ENCODE measurements at regions not wholly inside any gene's neighbourhood (a gene's known extent, or its start where the extent isn't known, plus 50 kb on each side); places are given as distances from the start of the nearest gene placed in this dataset.
"Not testable (repeated sequence)": the region's sequence is repeated elsewhere in the genome, so short reads cannot be mapped to it uniquely, and the experiment has no call there.

- in situ Hi-C loops (cut with HindIII; ENCODE audit: low pct_ligation_motif_present, low pct_unique_long_range_greater_than_20kb, low sequenced_read_pairs), result no loop called here
- no peak for DNase-seq
Observed at GRCh38 chr17:62322313-62322712, 58.0 kb upstream of the EFCAB3 start.

- in situ Hi-C loops (cut with HindIII; ENCODE audit: low pct_ligation_motif_present, low pct_unique_long_range_greater_than_20kb, low sequenced_read_pairs), result no loop called here
- DNase-seq, result no peak
Observed at GRCh38 chr17:62321451-62321850, 58.9 kb upstream of the EFCAB3 start.

DNA sequence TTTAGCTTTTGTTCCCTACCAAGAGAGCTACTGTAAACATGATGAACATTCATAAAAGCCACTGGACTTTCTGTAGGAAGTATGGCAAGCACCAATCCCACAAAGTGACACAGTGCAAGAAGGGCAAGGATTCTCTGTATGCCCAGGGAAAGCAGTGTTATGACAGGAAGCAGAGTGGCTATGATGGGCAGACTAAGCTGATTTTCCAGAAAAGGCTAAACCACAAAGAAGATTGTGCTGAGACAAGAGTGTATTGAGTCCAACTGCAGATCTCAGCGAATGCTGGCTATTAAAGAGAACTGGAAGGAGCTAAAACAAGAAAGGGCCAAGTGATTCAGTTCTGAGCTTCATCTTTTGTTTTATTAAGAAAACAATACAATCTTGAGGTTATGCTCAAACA, 60.5 kb upstream of the EFCAB3 start:
- no peak for DNase-seq
- in situ Hi-C loops (cut with HindIII; ENCODE audit: low pct_ligation_motif_present, low pct_unique_long_range_greater_than_20kb, low sequenced_read_pairs), result no loop called here

DNA sequence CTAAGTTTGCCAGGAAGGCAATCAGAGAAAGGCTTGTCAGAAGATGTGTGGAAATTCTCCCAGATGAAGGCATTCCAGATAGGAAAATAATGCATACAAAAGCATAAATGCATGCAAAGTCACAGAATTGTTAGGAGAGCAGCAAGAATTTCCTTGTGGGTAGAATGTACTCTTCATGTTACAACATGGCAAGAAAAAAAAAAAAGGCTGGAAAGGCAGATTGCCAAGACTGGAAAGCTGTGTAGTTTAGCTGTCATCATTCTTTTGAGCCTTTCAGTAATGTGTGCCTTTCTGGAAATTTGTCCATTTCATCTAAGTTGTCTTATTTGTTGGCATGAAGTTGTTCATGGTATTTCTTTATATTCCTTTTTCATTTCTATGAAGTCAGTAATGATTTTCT, 71.0 kb upstream of the EFCAB3 start:
- DNase-seq, result no peak
- in situ Hi-C loops (cut with HindIII; ENCODE audit: low pct_ligation_motif_present, low pct_unique_long_range_greater_than_20kb, low sequenced_read_pairs), result no loop called here

GRCh38 chr17:62307196-62307595, 73.2 kb upstream of the EFCAB3 start:
- in situ Hi-C loops (cut with HindIII; ENCODE audit: low pct_ligation_motif_present, low pct_unique_long_range_greater_than_20kb, low sequenced_read_pairs), result no loop called here

DNA sequence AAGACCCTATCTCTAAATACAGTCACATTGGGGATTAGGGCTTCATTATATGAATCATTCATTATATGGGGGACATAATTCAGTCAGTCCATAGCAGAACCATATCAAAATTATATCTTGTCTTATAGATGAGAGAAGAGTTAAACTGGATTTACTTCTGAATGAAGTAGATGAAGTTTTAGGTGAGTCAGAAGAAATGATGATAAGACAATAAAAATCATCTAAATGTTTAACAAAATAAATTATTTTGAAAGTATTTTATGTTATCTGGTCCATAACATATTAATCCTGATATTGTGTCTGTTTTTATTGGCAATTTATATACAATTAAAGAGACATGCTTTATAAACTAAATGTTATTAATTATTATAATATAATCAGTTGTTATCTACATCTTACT, 76.9 kb upstream of the EFCAB3 start:
- in situ Hi-C loops (cut with HindIII; ENCODE audit: low pct_ligation_motif_present, low pct_unique_long_range_greater_than_20kb, low sequenced_read_pairs), result no loop called here
- no peak for DNase-seq

More at GRCh38 chr17:62307196-62307595, 73.2 kb upstream of the EFCAB3 start:
- DNase-seq, result no peak

DNA sequence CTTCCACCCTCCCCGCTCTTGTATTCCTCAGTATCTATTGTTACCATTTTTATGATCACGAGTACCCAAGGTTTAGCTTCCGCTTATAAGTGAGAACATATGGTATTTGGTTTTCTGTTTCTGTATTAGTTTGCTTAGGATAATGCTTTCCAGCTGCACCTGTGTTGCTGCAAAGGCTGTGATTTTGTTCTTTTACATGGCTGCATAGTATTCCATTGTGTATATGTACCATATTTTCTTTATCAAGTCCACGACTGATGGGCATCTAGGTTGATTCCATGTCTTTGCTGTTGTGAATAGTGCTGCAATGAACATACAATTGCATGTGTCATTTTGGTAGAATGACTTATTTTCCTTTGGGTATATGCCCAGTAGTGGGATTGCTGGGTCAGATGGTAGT, 79.7 kb upstream of the EFCAB3 start:
- no peak for DNase-seq
- in situ Hi-C loops (cut with HindIII; ENCODE audit: low pct_ligation_motif_present, low pct_unique_long_range_greater_than_20kb, low sequenced_read_pairs), result no loop called here

DNA sequence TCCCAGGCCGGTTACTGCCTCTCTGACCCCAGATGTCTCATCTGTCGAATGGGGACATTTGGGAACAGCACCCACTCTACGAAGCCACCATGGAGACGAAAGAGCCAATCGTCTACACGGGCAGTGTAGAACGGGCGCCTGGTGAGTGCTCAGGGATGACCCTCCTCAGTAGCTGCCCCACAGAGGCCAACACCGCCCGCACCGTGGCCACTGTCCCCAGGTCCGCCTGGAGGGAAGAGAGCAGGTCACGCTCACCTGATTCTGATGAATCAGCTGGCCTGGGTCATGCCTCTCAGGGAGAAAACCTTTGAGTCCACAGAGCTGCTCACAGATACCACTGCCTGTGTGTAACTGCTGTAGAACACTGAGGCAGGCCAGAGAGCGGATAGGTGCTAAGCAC, 105.1 kb upstream of the EFCAB3 start:
- in situ Hi-C loops (cut with HindIII; ENCODE audit: low pct_ligation_motif_present, low pct_unique_long_range_greater_than_20kb, low sequenced_read_pairs), result not testable (repeated sequence)

DNA sequence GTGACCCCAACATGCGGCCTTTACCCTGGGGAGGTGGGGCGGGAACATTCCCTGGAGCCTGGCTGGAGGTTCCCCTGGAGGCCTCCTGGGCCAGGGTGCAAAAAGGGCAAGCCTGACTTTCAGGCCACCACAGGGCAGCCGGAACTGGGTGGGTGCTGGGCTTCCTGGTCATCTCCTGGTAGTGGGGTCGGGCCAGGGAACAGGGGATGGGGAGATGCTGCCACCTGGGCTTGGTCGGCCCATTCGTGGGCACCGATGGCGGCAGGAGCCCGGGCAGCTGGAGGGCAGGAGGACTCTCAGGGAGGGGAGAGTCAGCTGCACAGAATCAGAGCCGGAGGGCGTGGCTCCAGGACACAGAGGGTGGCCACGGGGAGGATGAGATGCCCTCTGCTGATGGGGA, 112.0 kb upstream of the EFCAB3 start:
- DNase-seq; in situ Hi-C loops (cut with HindIII; ENCODE audit: low pct_ligation_motif_present, low pct_unique_long_range_greater_than_20kb, low sequenced_read_pairs): not testable (repeated sequence)

More for the DNA sequence above, 105.1 kb upstream of the EFCAB3 start:
- DNase-seq, result not testable (repeated sequence)

DNA sequence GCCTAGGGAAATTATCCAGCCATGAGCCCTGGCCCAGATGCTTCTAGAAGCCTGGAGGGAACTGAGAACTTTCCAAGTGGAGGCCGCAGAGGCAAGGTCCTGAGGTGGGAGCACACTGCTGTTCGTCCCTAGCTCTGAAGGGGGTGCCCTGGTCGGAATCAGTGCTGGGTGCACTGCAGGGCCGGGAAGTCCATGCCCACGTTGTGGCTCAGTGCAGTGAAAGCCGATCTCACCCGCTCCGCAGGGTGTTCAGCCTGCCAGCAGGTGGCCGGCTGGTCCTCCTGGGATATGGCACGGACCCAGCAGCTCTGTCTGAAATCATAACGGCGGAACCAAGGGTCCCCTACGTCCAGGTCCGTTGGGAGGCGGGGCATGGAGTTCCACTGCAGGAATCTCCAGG, 115.4 kb upstream of the EFCAB3 start:
- in situ Hi-C loops (cut with HindIII; ENCODE audit: low pct_ligation_motif_present, low pct_unique_long_range_greater_than_20kb, low sequenced_read_pairs); DNase-seq: not testable (repeated sequence)

DNA sequence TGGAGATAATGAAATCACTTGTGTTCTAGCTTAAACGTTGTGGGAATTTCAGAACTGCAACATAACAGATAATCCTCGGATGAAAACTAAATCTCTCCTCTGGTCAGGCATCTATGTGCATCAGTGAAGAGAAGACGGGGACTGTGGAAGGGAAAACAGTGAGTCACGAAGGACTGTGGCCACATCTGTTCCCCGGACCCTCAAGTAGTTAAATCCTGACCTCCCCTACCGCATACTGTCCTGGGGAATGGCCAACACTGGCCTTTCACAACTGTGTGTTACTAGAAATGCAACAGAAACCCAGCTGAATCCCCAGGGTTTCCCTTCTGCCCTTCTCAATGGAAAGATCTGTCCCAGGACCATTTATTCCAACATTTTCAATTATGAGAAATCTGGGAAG, 124.6 kb upstream of the EFCAB3 start:
- in situ Hi-C loops (cut with HindIII; ENCODE audit: low pct_ligation_motif_present, low pct_unique_long_range_greater_than_20kb, low sequenced_read_pairs); DNase-seq: not testable (repeated sequence)

DNA sequence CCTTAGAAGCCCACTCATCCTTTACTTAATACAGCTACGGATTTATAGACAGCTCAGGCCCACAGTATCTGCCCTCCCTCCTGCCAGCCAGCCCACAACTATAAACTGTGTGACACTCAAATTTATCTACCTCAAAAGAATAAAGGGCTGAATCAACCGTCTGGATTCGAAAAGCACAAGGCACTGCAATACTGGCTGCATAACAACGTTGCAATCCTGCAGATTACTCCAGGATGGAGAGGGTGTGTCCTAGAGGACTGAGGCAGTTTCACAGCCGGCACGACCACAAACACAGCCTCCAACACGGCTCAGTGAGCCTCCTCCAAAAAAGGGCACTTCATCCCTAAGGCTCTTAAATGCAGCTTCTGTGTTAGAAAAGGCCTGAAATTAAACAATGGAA, 138.3 kb upstream of the EFCAB3 start:
- DNase-seq; in situ Hi-C loops (cut with HindIII; ENCODE audit: low pct_ligation_motif_present, low pct_unique_long_range_greater_than_20kb, low sequenced_read_pairs): not testable (repeated sequence)

DNA sequence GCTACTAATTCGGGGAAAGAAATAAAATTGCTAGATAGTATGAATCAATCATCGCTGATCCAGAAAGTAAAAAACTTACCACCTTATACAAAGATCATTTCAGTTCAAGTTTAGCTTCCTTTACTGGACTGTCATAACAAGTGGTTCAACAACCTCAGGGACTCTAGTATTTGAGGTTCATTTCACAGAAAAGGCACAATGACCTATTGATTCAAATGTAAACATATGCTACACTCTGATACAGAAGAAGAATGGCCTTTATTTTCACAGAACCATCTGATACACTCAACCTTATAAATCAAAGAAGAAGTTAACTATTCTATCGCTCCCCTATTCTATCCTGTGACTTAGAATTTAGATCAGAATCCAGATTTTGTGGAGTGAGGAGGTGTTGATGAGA, 140.8 kb upstream of the EFCAB3 start:
- in situ Hi-C loops (cut with HindIII; ENCODE audit: low pct_ligation_motif_present, low pct_unique_long_range_greater_than_20kb, low sequenced_read_pairs); DNase-seq: not testable (repeated sequence)

DNA sequence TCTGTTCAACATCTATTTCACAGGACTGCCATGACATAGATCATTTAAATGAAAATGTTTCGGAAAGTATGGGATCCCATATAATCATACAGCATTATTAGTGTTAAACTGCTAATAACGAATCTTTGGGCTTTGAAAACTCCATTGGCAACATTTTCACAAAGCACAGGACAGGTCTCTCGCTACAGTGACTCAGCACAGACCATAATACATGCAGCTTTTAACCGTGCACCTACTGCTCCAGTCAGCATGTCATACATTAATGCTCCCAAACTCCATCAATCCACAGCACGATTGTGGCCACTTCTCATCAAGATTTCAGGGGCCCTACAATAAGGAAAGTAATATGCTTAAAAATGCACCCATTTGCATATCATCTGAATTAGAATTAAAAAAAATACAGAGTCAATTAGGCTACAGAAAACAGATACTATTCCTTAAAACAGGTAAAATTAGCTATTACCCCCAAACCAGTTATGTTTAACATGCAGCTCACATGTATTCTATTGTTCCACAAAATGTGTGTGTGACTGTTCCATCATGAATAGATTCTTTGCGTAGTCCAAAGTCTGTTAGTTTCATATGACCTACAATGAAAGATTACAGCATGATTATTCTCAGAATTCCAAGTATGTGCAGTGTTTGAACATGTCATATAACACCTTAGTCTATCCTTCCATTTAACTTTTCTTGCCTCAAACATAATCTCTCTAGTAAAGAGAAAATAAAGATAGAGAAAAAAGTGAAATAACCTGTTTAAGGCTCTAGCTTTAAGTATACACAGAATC, 141.6 kb upstream of the EFCAB3 start:
- in situ Hi-C loops (cut with HindIII; ENCODE audit: low pct_ligation_motif_present, low pct_unique_long_range_greater_than_20kb, low sequenced_read_pairs); DNase-seq: not testable (repeated sequence)

- in situ Hi-C loops (cut with HindIII; ENCODE audit: low pct_ligation_motif_present, low pct_unique_long_range_greater_than_20kb, low sequenced_read_pairs); DNase-seq: not testable (repeated sequence)
Observed at GRCh38 chr17:62233822-62234481, 146.4 kb upstream of the EFCAB3 start.

GRCh38 chr17:62231293-62231692, 149.1 kb upstream of the EFCAB3 start:
- in situ Hi-C loops (cut with HindIII; ENCODE audit: low pct_ligation_motif_present, low pct_unique_long_range_greater_than_20kb, low sequenced_read_pairs); DNase-seq: not testable (repeated sequence)

- in situ Hi-C loops (cut with HindIII; ENCODE audit: low pct_ligation_motif_present, low pct_unique_long_range_greater_than_20kb, low sequenced_read_pairs); DNase-seq: not testable (repeated sequence)
Observed at GRCh38 chr17:62226610-62227240, 153.6 kb upstream of the EFCAB3 start.

GRCh38 chr17:62223585-62223984, 156.8 kb upstream of the EFCAB3 start:
- DNase-seq; in situ Hi-C loops (cut with HindIII; ENCODE audit: low pct_ligation_motif_present, low pct_unique_long_range_greater_than_20kb, low sequenced_read_pairs): not testable (repeated sequence)

- DNase-seq, result no peak
- in situ Hi-C loops (cut with HindIII; ENCODE audit: low pct_ligation_motif_present, low pct_unique_long_range_greater_than_20kb, low sequenced_read_pairs), result no loop called here
Observed at GRCh38 chr17:62219221-62219899, 154.3 kb upstream of the MED13 start.

All from ACHN (cell line).